GM21526 (cell line): ENCODE measurements at regions not wholly inside any gene's neighbourhood (a gene's known extent, or its start where the extent isn't known, plus 50 kb on each side); places are given as distances from the start of the nearest gene placed in this dataset.

Experiments used
- ATAC-seq: cut with Tn5 transposase; IDR thresholded peaks from one replicate; pipeline ENCODE4 v1.9.1; 2021; ENCODE audit warnings: moderate library complexity; ENCODE audit not compliant: unreplicated experiment, low FRiP score

DNA sequence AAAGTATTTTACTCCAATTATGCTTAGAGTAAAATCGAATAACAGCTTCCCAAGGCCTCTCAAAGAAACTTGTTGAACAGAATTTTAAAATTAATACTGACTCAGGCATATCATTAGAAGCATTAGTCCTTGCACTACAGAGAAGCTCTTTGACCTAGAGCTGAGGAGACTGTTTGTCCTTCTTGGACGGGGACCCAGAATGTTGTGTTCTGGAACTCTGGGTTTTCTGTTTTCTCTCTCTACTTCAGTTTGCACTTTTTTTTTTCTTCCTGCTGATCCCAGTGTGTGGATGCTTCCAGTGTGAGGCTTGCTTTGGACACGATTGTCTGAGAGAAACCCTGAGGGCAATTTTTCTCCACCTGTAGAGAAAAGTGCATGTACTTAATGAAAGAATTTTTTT lies 847.6 kb downstream of the SOCS6 start:
- no peak for ATAC-seq

DNA sequence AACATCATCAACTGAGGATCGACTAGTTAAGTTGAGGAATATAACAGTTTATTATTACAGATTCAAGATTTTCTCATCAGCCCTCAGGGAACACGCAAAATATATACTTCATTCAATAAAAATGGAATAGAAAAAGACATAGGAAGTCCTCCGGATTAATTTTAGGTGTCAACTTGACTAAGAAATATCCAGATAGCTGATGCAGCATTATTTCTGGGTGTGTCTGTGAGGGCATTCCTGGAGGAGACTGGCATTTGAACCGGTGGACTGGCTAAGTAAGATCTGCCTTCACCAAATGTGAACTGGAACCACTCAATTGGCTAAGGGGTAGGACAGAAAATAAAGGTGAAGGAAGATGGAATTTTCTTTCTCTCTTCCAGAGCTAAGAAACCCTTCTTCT lies 845.3 kb downstream of the SOCS6 start:
- no peak for ATAC-seq

DNA sequence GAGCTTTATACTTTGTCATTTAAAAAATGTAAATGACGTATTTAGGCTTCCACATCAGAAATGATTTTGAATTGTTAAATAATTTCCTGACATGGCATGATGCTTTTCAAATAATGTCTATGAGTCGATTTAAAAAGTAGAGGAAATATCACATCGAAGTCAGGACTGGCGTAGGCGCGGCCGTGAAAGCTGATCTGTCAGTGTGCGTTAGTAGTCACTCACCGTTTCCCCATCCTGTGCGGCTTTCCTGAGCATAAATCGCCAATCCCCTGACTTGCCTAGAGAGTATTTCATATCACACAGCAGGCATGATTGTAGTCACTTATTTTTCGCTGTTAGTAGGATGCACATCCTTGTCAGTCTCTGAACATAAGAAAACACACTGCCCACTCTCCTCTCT lies 843.1 kb downstream of the SOCS6 start:
- no peak for ATAC-seq

DNA sequence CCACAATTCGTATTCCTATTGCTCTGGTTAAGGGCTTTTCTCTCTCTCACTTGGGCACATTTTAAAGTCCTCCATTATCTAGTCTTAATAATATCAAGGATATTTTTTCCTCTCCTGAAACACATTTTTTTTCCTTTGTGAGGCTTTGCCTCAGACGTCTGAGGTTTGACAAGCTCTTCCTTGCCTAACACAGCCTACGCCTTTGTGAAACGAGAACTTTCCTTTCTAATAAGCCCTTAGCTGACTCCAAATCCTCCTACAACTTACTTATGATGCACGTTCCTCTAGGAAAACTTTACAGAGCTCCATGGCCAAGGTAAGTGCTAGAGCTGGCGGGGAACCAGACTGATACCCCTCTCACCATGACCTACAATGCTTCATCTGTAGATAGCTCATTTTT lies 841.5 kb downstream of the SOCS6 start:
- ATAC-seq: no peak

DNA sequence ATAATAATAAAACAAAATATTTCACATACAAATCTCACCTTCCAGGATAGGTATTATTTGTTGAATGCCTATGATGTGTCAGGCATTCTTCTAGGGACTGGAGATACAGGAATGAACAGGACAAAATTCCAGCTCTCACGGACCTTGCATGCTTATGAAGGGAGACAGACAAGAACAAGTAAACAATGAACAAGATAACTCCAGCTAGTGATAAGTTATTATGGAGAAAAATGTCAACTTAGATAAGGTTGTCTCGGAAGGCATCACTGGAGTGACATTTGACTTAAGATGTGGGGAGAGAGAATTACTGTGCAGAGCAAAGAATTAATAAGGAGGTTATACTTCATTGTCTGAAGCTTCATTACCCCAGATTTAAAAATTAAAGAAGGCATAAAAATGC lies 836.7 kb downstream of the SOCS6 start:
- no peak for ATAC-seq

DNA sequence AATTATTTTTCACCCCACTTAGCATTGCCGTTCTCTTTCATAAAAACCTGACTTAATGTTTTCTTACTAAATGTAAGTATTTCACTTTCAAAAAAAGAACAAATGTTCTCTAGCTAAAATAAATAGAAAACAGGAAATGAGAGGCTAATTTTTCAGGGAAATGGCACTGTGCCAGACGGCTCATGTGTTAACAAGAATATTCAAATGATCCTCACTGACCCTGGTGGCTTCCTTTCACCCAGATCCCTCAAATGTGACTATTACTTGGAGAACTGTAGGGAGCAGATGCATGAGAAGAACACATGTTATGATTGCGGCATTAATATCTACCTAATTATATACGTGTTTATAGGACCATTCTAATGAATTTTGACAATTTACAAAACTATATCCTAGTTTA lies 827.7 kb downstream of the SOCS6 start:
- no peak for ATAC-seq

DNA sequence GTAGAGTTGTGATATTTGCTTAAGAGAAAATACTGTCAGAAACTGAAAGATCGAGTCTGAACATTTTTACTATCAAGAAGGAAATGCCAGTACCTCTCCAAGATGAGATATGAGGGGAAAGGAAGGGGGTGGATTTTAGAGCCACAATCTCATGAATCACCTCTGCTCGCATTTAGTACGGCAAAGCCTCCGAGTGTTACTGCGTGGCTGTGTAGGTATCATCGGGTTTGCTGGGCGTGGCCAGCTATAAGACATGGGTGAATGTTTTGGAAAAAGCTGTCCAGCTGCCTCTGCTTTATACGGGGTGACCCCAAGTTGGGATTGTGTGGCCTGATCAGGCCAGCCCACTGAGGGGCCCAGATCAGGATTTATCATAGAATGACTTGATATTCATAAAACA lies 826.4 kb downstream of the SOCS6 start:
- ATAC-seq: no peak

DNA sequence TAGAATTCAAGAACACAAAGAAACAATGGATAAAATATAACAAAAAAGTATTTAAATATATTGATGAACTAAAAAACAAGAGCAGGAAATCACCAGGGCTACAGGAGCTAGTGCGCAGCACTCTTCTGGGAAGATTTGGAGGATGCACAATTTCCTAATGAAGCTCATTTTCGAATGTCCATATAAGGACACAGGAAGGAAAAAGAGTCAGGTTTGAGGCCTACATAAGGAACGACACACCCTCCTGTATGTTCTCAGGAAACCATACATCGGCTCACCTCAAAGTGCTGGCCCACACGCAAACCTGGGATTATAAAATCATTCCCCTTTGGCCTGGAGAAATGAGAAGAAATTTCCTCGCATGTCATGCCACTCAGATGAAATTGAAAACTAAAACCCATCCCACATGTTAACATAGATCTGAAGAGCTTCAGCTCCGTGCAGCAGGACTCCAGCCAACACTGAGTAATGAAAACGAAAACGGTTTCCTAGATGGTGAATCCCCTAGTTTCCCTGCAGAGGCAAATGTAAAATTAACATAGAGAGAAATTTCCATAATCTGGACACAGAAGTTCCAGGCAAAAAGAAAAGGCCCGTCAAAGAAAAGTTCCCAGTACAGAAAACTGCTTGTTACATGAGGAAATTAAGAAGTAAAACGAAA lies 825.8 kb downstream of the SOCS6 start:
- ATAC-seq: no peak

DNA sequence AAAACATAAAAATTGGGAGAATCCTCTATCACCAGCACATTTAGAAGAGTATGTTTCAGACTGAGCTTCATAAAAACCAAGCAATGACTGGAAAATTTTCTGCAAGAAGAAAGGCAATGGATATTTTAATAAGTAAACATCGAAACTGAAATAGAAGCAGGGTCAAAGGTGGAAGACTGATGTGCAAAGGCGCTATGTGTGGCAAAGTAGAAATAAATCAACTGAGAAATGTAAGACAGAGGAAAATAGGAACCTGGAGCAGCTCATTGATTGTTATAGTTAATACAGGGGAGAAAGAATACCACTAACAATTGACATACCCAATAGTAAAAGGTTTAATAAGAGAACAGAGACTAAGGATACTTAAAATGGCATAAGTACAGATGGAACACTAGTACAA lies 818.4 kb downstream of the SOCS6 start:
- no peak for ATAC-seq

DNA sequence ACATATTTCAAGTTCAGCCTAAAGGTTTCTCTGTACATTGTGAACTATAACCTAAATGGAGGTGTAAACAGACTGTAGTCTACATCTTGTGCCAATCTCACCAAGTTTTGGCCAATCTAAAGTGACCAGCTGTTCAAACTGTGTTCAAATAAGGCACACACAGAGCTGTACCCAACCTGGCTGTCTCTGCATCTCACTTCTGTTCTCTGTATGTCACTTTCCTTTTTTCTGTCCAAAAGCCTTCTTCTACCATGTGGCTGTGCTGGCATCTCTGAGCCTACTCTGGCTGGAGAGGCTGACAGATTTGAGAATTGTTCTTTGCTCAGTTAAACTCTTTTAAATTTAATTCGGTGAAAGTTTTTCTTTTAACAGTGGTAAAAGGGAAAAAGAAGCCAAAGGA lies 817.9 kb downstream of the SOCS6 start:
- ATAC-seq: no peak

DNA sequence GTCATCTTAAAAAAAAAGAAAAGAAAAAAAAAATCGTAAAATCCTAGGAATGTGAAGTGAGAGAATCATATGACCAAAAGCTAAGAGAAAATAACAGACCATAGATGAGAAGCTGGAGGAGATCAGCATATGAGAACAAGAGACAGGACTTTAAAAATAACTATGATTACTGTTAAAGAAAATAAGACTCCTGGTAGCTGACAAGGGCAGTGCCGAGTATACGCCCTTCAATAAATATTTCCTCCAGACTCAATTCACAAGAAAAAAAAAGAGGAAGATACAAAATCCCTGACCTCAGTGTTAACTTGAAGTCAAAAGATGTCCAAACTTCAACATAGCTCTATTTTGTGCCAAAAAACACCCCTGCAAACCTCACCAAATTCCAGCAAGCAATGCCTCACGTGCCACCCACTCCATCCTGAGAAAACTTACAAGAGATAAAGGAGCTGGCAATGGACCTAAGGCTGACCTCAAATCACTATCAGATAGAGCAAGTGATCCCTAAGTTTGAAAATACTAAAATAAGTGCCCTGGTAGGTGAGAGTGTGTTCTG lies 817.2 kb downstream of the SOCS6 start:
- ATAC-seq: no peak

DNA sequence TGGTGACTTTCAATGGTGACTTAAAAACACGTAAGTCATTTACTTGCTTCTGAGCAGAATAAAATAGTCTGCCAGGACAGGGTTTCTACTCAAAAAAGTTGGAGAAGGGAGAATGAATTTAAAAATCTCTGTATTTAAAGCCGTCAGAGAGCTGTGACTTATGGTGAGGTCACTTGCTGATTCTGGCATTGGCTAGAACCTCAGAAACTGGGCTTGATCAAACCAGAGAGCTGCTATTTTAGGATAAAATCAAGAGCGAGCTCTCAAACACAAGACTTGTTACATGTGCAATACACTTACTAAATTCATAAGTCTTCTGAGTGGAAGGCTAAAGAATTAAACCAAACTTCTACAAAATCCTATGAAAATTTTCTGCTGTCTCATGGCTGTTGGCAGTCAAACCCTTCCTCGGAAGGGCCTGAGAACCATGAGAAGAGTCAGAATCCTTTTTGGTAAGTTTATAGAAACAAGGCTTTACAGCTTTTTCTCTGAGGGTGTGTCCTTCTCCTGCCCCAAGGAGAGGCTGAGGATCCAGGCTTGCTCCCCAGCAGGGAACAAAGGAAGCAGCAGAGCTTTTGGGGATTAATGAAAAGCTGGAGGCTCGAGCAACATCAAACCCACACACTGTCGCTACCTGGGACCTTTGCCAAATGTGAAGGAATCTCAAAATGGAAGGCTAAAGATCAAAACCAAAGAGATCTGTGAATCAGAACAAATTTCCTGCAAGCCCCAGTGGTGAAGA lies 816.4 kb downstream of the SOCS6 start:
- ATAC-seq: no peak

DNA sequence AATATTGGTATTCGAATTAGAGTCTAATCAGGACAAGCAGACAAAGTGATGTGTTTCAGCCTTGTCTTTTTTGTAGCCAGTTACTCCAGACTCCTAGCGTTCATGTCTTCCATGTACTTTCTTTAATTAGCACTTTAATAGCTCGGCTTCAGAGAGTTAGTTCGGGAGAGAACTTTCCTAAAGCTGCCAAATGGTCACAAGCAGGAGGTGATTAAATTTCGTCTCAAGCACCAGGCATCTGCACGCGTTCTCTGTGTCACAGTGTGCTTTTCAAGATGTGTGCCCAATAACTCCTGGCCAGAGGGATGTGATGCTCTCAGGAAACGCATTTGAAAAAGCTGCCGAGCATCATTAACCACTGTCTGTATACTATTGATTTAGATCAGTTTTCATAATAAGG lies 790.8 kb downstream of the SOCS6 start:
- no peak for ATAC-seq

DNA sequence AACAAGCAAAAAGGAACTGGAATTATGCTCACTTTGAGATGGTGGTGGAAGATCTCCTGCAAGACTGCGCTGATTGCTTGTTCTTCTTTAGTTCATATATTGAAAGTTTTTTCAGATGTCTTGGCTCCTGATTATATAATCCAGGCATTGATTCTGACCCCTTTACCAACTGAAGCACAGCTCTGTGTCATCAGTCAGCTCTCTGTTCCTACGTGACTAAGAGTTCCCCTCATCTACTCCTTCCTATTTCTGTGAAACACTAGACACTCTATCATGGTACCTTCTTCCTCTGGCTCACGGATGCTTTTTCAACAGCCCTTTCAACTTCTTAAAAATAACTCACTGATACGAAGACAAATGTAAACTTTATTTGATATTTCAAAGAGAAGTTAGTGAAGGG lies 788.6 kb downstream of the SOCS6 start:
- ATAC-seq: no peak

DNA sequence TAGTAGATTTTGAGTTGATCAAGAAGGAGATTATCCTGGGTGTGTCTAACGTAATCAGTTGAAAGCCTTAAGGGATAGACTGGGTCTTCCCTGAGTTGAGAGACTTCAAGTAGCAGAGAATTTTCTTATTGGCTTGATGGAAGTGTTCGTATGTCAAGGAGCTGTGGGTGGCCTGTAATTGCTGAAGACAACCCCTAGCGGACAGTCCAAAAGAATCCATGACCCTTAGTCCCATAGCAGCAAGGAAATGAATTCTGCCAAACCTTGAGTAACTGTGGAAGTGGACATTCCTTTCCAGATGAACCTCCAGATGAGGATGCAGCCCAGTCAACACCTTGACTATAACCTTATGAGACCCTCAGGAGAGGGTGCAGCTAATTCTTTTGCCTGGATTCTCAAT lies 786.3 kb downstream of the SOCS6 start:
- no peak for ATAC-seq

DNA sequence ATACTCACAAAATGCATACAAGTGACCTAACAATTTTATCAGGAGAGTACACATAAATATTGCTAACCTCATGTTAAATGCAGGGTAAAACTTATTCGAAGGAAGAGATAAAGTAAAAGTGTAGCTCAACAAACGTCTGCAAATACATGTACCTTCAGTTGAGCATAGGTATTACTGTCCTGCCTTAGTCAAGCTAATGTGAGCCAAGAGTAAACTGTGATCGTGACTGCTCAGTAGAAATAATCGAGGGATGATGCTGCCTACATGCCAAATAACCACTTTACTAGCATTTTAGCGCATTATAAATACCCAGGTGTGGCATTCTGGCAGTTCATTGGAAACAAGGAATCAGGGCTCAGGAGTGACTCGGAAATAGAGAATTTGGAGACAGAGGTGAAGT lies 779.5 kb downstream of the SOCS6 start:
- ATAC-seq: no peak

DNA sequence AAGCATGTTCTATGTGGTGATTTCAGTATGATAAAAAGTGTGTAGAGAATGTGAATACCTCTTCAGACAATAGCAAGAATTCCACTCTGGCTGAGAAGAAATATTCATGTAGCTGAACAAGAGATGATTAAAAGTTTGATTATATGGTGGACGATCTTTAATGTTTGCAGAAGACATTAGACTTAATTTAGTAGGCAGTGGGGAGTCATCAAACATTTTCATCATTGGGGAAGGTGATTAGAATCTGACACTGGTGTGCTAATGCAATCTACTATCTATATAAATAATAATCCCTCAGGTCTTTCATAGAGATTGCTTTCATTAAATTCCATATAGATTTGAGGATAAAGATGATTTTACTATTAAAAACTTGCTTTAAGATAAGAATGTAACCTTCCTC lies 761.0 kb downstream of the SOCS6 start:
- ATAC-seq: no peak

DNA sequence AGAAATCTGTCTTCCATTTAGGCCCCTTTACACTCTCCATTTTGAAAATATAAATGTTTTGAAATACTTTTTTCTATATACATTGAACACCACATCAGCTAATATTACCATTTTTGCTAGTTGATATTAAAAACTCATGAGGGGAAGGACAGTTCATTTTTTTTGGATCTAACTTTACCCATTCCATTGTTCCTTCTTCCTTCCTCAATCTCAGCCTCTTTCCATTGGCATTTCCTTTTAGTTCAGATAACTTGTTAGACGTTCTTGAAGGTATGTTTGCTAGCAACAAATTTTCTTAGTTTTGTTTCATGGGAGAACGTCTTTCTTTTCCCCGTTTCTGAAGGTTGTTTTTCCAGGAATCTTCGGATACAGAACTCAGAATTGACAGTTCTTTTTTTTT lies 759.0 kb downstream of the SOCS6 start:
- ATAC-seq: no peak

DNA sequence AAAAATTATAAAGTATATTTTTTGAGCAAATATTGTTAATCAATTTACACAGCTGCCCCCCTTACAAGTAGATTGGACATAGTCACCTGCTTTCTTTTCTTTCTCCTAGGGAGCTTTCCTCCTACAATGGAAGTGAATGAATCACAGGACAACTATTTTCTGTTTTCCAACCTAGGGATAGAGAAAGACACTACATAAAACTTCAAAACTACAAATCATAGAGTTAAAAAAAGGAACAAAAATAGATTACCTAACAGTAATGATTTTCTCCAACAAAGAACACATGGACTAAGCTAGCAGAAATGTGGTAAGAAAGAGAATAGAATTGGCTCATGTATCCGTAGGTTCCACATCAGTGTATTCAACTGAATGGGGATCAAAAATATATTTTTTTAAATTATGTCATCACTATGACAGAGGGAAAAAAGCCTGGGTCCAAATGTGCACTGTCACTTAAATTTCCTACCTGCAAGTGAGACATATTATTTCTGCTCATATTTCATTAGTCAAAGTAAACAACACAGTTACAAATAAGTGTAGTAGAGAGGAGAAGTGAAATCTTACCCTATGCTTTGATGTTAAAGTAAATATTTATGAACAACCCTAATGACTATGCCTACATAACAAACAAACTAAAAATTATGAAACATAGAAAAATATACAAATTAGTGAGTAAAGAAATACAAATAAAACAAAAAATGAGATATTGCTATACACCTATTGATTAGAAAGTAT lies 756.7 kb downstream of the SOCS6 start:
- no peak for ATAC-seq

DNA sequence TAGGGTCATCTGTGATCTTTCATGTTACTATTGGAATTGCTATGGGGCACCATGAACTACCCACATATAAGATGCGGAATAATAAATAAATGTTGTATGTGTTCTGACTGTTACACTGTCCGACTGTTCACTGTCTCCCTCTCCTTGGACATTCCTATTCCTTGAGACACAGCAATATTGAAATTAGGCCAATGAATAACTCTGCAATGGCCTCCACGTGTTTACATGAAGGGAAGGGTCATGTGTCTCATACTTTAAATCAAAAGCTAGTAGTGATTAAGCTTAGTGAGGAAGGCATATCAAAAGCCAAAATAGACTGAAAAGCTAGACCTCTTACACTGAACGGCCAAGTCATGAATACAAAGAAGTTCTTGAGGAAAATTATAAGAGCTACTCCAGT lies 751.3 kb downstream of the SOCS6 start:
- no peak for ATAC-seq

DNA sequence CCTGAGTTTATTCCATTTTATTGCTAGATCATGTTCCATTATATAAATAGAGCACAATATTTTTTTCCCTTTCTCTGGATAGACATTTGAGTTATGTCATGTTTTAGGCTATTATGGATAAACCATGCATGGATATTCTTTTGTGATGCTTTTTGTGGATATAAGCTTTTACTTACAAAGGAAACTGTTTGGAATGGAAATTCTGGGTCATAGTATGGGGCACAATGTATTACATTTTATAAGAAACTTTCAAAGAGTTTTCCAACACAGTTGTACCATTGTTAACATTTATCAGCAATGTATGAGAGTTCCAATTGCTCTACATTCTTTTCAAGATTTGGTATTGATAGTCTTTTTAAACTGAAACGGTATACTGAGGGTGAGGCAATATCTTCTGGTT lies 749.4 kb downstream of the SOCS6 start:
- ATAC-seq: no peak

DNA sequence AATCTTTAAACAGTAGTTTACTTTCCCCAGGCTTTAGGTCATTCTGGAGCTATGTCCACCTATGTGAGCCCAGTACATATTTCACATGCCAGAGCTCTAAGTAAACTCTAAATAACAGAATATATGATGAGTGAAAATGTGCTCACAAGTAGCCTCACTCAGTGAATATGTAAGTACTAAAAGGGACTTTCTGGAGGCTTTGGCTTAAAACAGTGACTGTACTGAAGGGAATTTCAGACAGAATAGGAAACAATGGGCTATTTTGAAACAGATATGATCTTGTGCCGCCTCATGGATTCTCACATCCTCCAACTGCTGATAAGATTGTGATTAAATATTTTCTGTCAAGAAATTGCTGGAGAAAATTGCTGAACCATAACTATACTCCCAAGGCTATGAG lies 747.9 kb downstream of the SOCS6 start:
- ATAC-seq: no peak
